Osteoblast (primary cell): ENCODE measurements at regions not wholly inside any gene's neighbourhood (a gene's known extent, or its start where the extent isn't known, plus 50 kb on each side); places are given as distances from the start of the nearest gene placed in this dataset.
A peak's percentile ranks its signal among the peaks of the same experiment; 100 is the strongest.
"Not testable (repeated sequence)": the region's sequence is repeated elsewhere in the genome, so short reads cannot be mapped to it uniquely, and the experiment has no call there.

Source experiments
- DNase-seq: peaks from one replicate; pipeline ENCODE4 v3.0.0; 2011; ENCODE audit warnings: low spot score, mixed read lengths; ENCODE audit not compliant: insufficient read length; ENCODE audit errors: missing footprints
- H2AFZ ChIP-seq: 2 replicates; pipeline ENCODE4 v1.6.0; 2011; ENCODE audit warnings: mild to moderate bottlenecking, low read length
- H3K27ac ChIP-seq: 2 replicates; pipeline ENCODE4 v1.5.1; 2011; ENCODE audit warnings: mild to moderate bottlenecking, low read depth, low read length, moderate library complexity
- H3K27me3 ChIP-seq: 2 replicates; pipeline ENCODE4 v1.6.0; 2012; ENCODE audit warnings: mild to moderate bottlenecking, control low read depth, inconsistent platforms, low read length, moderate library complexity; ENCODE audit not compliant: insufficient read depth
- H3K36me3 ChIP-seq: 2 replicates; pipeline ENCODE4 v1.5.1; 2011; ENCODE audit warnings: mild to moderate bottlenecking, low read length, control low read depth, moderate library complexity; ENCODE audit not compliant: insufficient read depth
- H3K4me1 ChIP-seq: 2 replicates; pipeline ENCODE4 v1.5.1; 2011; ENCODE audit warnings: mild to moderate bottlenecking, low read length, control low read depth, moderate library complexity; ENCODE audit not compliant: insufficient read depth
- H3K4me2 ChIP-seq: 2 replicates; pipeline ENCODE4 v1.6.0; 2011; ENCODE audit warnings: mild to moderate bottlenecking, low read length; ENCODE audit not compliant: insufficient read depth
- H3K4me3 ChIP-seq: fragments of 200-600 bp; sonication (generic); 3 replicates; pipeline ENCODE4 v1.5.1; 2012; ENCODE audit warnings: mild to moderate bottlenecking, low read length, inconsistent platforms; ENCODE audit not compliant: insufficient read depth
- H3K79me2 ChIP-seq: 2 replicates; pipeline ENCODE4 v1.6.0; 2012; ENCODE audit warnings: mild to moderate bottlenecking, low read length, control low read depth, inconsistent platforms; ENCODE audit not compliant: insufficient read depth
- H3K9me3 ChIP-seq: 2 replicates; pipeline ENCODE4 v1.5.1; 2011; ENCODE audit warnings: low read depth, low read length, control low read depth
- H4K20me1 ChIP-seq: 2 replicates; pipeline ENCODE4 v1.6.0; 2012; ENCODE audit warnings: mild to moderate bottlenecking, low read length, control low read depth; ENCODE audit not compliant: insufficient read depth
- TF ChIP-seq, protein P1 (sequence below): IDR thresholded peaks from 2 replicates; pipeline ENCODE4 v1.5.1; 2011; ENCODE audit warnings: mild to moderate bottlenecking, low read depth, low read length, moderate library complexity; ENCODE audit errors: extremely low read depth

DNA sequence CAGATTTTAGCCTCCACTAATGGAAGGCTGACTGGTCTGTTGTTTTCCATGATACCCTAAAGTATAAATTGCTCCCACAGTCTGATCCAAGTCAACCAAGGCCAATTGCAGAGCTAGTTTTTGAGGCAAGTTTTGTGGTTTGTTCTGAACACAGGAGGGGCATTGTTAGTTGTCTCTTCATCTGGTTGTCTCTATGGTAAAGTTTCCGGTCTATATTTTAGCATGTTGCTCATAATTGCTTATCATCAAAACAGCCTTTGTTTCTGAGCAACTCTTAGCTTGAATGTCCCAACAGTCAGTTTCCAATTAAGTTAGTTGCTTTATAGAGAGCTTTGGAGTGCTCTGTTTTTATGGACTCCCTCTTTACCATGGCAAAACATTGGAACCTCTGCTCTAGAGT is 217.6 kb upstream of the CARD18 start:
- Histone ChIP-seq H3K27ac (no peak overlapping the region), H2AFZ (no peak overlapping the region), H3K9me3 (no peaks in the 10 kb centered on the region), H3K4me1 (no peaks in the 10 kb centered on the region), H4K20me1 (no peaks in the 10 kb centered on the region), H3K4me2 (no peak overlapping the region), H3K4me3 (no peak overlapping the region), H3K79me2 (no peaks in the 10 kb centered on the region), H3K27me3 (no peaks in the 10 kb centered on the region), H3K36me3 (no peaks in the 10 kb centered on the region)
- no peak for DNase-seq
- TF ChIP-seq, protein P1, sequence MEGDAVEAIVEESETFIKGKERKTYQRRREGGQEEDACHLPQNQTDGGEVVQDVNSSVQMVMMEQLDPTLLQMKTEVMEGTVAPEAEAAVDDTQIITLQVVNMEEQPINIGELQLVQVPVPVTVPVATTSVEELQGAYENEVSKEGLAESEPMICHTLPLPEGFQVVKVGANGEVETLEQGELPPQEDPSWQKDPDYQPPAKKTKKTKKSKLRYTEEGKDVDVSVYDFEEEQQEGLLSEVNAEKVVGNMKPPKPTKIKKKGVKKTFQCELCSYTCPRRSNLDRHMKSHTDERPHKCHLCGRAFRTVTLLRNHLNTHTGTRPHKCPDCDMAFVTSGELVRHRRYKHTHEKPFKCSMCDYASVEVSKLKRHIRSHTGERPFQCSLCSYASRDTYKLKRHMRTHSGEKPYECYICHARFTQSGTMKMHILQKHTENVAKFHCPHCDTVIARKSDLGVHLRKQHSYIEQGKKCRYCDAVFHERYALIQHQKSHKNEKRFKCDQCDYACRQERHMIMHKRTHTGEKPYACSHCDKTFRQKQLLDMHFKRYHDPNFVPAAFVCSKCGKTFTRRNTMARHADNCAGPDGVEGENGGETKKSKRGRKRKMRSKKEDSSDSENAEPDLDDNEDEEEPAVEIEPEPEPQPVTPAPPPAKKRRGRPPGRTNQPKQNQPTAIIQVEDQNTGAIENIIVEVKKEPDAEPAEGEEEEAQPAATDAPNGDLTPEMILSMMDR, result no peak

DNA sequence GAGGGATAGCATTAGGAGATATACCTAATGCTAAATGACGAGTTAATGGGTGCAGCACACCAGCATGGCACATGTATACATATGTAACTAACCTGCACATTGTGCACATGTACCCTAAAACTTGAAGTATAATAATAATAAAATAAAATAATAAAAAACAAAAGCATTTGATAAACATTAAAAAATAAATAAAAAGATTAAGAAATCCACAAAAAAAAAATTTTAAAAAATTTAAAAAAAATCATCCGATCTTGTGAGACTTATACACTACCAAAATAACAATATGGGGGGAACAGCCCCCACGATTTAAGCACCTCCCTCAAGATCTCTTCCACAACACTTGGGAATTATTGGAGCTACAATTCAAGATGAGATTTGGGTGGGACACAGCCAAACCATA is 210.3 kb upstream of the CARD18 start:
- not testable (repeated sequence) for H3K4me2 ChIP-seq, H3K4me1 ChIP-seq, H2AFZ ChIP-seq, H3K36me3 ChIP-seq, H3K79me2 ChIP-seq, H4K20me1 ChIP-seq, DNase-seq, H3K27me3 ChIP-seq, H3K4me3 ChIP-seq, H3K27ac ChIP-seq, H3K9me3 ChIP-seq

DNA sequence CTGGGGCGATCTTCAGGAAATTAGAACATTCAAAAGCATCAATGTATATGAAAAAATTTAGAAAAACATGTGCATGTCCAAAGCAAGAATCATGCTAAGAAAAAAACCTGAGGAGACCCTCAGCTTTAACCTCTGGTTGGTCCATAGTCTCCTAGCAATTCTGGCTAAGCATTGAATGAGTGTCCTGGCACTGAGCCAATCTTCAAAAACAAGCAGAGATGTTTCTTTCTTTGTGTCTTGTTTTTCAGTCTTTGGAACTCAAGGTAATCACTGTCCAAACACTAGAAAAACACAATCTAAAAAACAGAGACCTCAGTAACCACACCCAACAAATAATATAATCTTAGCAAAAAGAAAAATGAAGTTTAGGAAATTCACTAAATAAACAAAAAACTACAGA is 205.4 kb upstream of the CARD18 start:
- Histone ChIP-seq H4K20me1 (no peaks in the 10 kb centered on the region), H2AFZ (no peak overlapping the region), H3K9me3 (no peaks in the 10 kb centered on the region), H3K36me3 (no peaks in the 10 kb centered on the region), H3K4me1 (no peaks in the 10 kb centered on the region), H3K79me2 (no peaks in the 10 kb centered on the region), H3K4me2 (no peak overlapping the region), H3K4me3 (no peak overlapping the region), H3K27me3 (no peaks in the 10 kb centered on the region), H3K27ac (no peak overlapping the region)
- no peak for DNase-seq
- TF ChIP-seq, protein P1, result no peak

DNA sequence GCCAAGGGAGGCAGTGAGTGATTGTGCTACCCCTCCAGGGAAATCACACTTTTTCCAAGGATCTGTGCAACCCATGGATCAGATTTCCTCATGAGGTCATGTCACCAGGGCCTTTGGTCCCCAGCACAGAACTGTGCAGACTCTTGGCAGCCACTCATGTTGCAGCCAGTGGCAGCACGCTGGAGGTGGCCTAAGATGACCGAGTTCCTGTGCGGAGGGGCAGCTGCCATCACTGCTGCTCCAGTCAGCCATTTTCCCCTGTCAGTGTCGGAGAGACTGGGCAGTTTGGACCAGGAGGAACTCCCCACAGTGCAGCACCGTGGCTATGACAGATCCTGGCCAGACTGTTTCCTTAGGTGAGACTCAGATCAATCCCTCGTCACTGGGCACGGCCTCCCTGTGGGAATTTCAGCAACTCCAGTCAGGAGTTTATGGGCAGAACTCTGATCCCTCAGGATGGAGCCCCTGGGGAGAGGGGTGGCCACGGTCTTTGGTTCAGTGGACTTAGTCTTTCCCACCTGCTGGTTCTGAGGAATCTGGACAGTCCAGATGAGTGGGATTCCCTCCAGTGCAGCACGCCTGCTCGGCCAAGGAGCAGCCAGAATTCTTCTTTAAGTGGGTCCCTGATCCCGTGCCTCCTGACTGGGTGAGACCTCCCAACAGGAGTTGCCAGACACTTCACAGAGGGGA is 194.6 kb upstream of the CARD18 start:
- H4K20me1 ChIP-seq, result no peaks in the 10 kb centered on the region
- no peaks in the 10 kb centered on the region for H3K79me2 ChIP-seq
- TF ChIP-seq, protein P1, result no peak
- no peaks in the 10 kb centered on the region for H3K36me3 ChIP-seq
- H2AFZ ChIP-seq, result no peak overlapping the region
- H3K4me1 ChIP-seq, result no peaks in the 10 kb centered on the region
- DNase-seq, result peak; percentile 10
- no peak overlapping the region for H3K27ac ChIP-seq
- no peak overlapping the region for H3K4me3 ChIP-seq
- H3K27me3 ChIP-seq, result no peaks in the 10 kb centered on the region
- H3K4me2 ChIP-seq, result no peak overlapping the region
- peaks cover 2% of the 10 kb centered on the region for H3K9me3 ChIP-seq
